ENCODE measurements at regions not wholly inside any gene's neighbourhood (a gene's known extent, or its start where the extent isn't known, plus 50 kb on each side); places are given as distances from the start of the nearest gene placed in this dataset.

GRCh38 chr1:72885841-72886240 is 603.5 kb upstream of the NEGR1 start:
- H3K4me3 Mint-ChIP-seq: no peak overlapping the region
- CTCF ChIA-PET: no interaction called here
- no peaks in the 10 kb centered on the region for H3K27me3 Mint-ChIP-seq
- no peak for ATAC-seq
- TF ChIP-seq, protein P1, sequence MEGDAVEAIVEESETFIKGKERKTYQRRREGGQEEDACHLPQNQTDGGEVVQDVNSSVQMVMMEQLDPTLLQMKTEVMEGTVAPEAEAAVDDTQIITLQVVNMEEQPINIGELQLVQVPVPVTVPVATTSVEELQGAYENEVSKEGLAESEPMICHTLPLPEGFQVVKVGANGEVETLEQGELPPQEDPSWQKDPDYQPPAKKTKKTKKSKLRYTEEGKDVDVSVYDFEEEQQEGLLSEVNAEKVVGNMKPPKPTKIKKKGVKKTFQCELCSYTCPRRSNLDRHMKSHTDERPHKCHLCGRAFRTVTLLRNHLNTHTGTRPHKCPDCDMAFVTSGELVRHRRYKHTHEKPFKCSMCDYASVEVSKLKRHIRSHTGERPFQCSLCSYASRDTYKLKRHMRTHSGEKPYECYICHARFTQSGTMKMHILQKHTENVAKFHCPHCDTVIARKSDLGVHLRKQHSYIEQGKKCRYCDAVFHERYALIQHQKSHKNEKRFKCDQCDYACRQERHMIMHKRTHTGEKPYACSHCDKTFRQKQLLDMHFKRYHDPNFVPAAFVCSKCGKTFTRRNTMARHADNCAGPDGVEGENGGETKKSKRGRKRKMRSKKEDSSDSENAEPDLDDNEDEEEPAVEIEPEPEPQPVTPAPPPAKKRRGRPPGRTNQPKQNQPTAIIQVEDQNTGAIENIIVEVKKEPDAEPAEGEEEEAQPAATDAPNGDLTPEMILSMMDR (IDR thresholded peaks at IDR 0.05): no peak
- no peak for DNase-seq
- H3K9me3 Mint-ChIP-seq: no peaks in the 10 kb centered on the region
- H3K36me3 Mint-ChIP-seq (ENCODE audit: low read depth): no peaks in the 10 kb centered on the region
- no peak overlapping the region for H3K27ac Mint-ChIP-seq
- POLR2A ChIA-PET: interaction anchor here (0.6 kb wide), 1 partner anchor 292 kb away, joined by 4 read pairs; no protein-coding TSS in a partner anchor
- intact Hi-C loops (cut with micrococcal nuclease): no loop called here
- no peaks in the 10 kb centered on the region for H3K4me1 Mint-ChIP-seq (ENCODE audit: low read depth)

DNA sequence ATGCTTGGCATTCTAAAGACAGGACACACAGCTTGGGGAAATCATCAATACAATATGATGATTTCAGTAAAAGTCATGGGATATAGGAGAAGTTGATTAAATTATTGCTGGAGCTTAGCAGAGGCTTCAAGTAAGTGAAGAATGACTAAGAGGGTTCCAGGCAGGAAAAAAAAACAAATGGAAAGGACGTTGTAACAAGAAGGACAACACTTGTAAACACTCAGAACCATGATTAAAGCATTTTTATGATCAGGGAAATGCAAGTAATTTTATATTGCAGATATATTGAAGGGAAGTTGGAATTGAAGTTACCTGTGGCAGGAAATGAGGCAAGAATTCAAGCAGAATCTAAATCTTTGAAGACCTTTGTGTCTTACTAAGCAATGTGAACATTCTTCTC is 602.7 kb upstream of the NEGR1 start:
- ATAC-seq (no peak), DNase-seq (no peak)
- Mint-ChIP-seq H3K4me3 (no peak overlapping the region), H3K4me1 (ENCODE audit: low read depth) (no peaks in the 10 kb centered on the region), H3K27ac (no peak overlapping the region), H3K27me3 (no peaks in the 10 kb centered on the region), H3K9me3 (no peaks in the 10 kb centered on the region), H3K36me3 (ENCODE audit: low read depth) (no peaks in the 10 kb centered on the region)
- TF ChIP-seq, protein P1 (IDR thresholded peaks at IDR 0.05): no peak
- POLR2A ChIA-PET: no interaction called here
- intact Hi-C loops (cut with micrococcal nuclease): no loop called here
- CTCF ChIA-PET: no interaction called here

- no peak for DNase-seq
- Mint-ChIP-seq H3K27me3 (no peaks in the 10 kb centered on the region), H3K4me1 (ENCODE audit: low read depth) (no peaks in the 10 kb centered on the region), H3K27ac (no peak overlapping the region), H3K36me3 (ENCODE audit: low read depth) (no peaks in the 10 kb centered on the region), H3K9me3 (peaks cover 1% of the 10 kb centered on the region), H3K4me3 (no peak overlapping the region)
- intact Hi-C loops (cut with micrococcal nuclease): no loop called here
- no peak for ATAC-seq
- ChIA-PET POLR2A (no interaction called here), CTCF (no interaction called here)
- TF ChIP-seq, protein P1 (IDR thresholded peaks at IDR 0.05): no peak
Measured at GRCh38 chr1:72869873-72870272, 587.5 kb upstream of the NEGR1 start.

DNA sequence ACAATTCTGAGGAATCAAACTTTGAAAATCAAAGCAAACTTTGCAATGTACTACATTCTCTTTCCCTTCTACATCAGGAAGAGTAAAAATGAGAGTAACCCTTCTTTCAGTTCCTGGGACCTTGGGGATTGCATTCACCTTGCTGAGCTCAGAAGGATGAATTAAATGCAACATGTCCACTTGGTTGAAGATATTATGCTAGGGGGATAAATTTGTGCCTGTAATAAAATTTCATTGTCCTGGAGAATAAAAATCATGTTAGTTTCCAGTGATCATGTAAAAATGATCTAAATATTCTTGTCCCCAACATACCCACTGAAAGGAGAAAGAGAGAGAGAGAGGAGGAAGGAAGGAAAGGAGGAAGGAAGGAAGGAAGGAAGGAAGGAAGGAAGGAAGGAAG is 587.1 kb upstream of the NEGR1 start:
- CTCF ChIA-PET: no interaction called here
- DNase-seq: no peak
- Mint-ChIP-seq H3K27ac (no peak overlapping the region), H3K4me3 (no peak overlapping the region), H3K27me3 (no peaks in the 10 kb centered on the region), H3K9me3 (peaks cover 1% of the 10 kb centered on the region), H3K36me3 (ENCODE audit: low read depth) (no peaks in the 10 kb centered on the region), H3K4me1 (ENCODE audit: low read depth) (no peaks in the 10 kb centered on the region)
- intact Hi-C loops (cut with micrococcal nuclease): no loop called here
- no peak for ATAC-seq
- POLR2A ChIA-PET: no interaction called here
- TF ChIP-seq, protein P1 (IDR thresholded peaks at IDR 0.05): no peak

- no peaks in the 10 kb centered on the region for H3K36me3 Mint-ChIP-seq (ENCODE audit: low read depth)
- no peaks in the 10 kb centered on the region for H3K9me3 Mint-ChIP-seq
- H3K4me3 Mint-ChIP-seq: no peak overlapping the region
- no peaks in the 10 kb centered on the region for H3K4me1 Mint-ChIP-seq (ENCODE audit: low read depth)
- intact Hi-C loops (cut with micrococcal nuclease): no loop called here
- no peak overlapping the region for H3K27ac Mint-ChIP-seq
- ATAC-seq (no peak), DNase-seq (no peak)
- CTCF ChIA-PET: no interaction called here
- TF ChIP-seq, protein P1 (IDR thresholded peaks at IDR 0.05): no peak
- POLR2A ChIA-PET: no interaction called here
- no peaks in the 10 kb centered on the region for H3K27me3 Mint-ChIP-seq
Measured at GRCh38 chr1:72851597-72851996, 569.3 kb upstream of the NEGR1 start.

All from activated CD8-positive, alpha-beta T cell treated with anti-CD3 and anti-CD28 coated beads for 36 hours (primary cell).